Gastroesophageal sphincter (tissue), 4 donors: ENCODE measurements at regions not wholly inside any gene's neighbourhood (a gene's known extent, or its start where the extent isn't known, plus 50 kb on each side); places are given as distances from the start of the nearest gene placed in this dataset.

Experiments used
- ATAC-seq: fragments of 150-250 bp; one replicate; pipeline ENCODE4 v1.9.1; 2016; ENCODE audit warnings: mild to moderate bottlenecking, moderate library complexity
- H3K27ac ChIP-seq, 4 donors: fragments of 200-600 bp; sonication (generic) in 3 of 4; 1 replicate in 3 of 4; 2 replicates in 1 of 4; pipeline ENCODE4 v1.5.1; 2016 to 2019
- H3K27me3 ChIP-seq: fragments of 200-600 bp; sonication (generic); one replicate; pipeline ENCODE4 v1.5.1; 2019
- H3K36me3 ChIP-seq, 2 donors: fragments of 200-600 bp; sonication (generic); one replicate each; pipeline ENCODE4 v1.5.1; 2019; ENCODE audit warnings: control low read depth in 1 of 2
- H3K4me1 ChIP-seq, 3 donors: fragments of 200-600 bp; sonication (generic); 1 replicate in 2 of 3; 2 replicates in 1 of 3; pipeline ENCODE4 v1.5.1; 2016 to 2019; ENCODE audit warnings: control low read depth in 2 of 3
- H3K4me3 ChIP-seq, 2 donors: fragments of 200-600 bp; sonication (generic); one replicate each; pipeline ENCODE4 v1.5.1; 2019; ENCODE audit warnings: mild to moderate bottlenecking in 1 of 2, moderate library complexity in 1 of 2
- H3K9me3 ChIP-seq, 3 donors: fragments of 200-600 bp; sonication (generic); one replicate each; pipeline ENCODE4 v1.5.1; 2017 to 2019; ENCODE audit warnings: control low read depth in 2 of 3
- CTCF ChIP-seq, 4 experiments: fragments of 200-600 bp in 2 of 4; fragments of 450-650 bp in 2 of 4; sonication (generic) in 1 of 4; IDR thresholded peaks; one replicate each; pipeline ENCODE4 v1.5.1; 2017 to 2019; ENCODE audit warnings: antibody characterized with exemption in 4 of 4, mild to moderate bottlenecking in 2 of 4, moderate library complexity in 2 of 4
- EP300 ChIP-seq: sonication (generic); formaldehyde crosslinking; IDR thresholded peaks from one replicate; pipeline ENCODE4 v1.6.1; 2017; ENCODE audit warnings: antibody characterized with exemption, mild to moderate bottlenecking
- POLR2A ChIP-seq, 2 donors: fragments of 450-650 bp; IDR thresholded peaks; one replicate each; pipeline ENCODE4 v1.6.1; 2017; ENCODE audit warnings: antibody characterized with exemption in 2 of 2, mild to moderate bottlenecking in 2 of 2, moderate library complexity in 1 of 2
- POLR2AphosphoS5 ChIP-seq: sonication (generic); formaldehyde crosslinking; IDR thresholded peaks from one replicate; pipeline ENCODE4 v1.6.1; 2017; ENCODE audit warnings: antibody characterized with exemption
- WGBS, 2 donors: methylation state at CpG; one replicate each; pipeline ENCODE4 v1.1.5; 2018; ENCODE audit warnings: low coverage in 1 of 2; 5-methylcytosine and 5-hydroxymethylcytosine counted together

- H3K27me3 ChIP-seq, result no peaks in the 10 kb centered on the region
- 0% methylated on average over 2 to 8 of the region's 62 CpGs for WGBS, 2 donors
- peak; percentile 27 for ATAC-seq
Measured at GRCh38 chr16:85554889-85555718, 58.0 kb upstream of the GSE1 start.

GRCh38 chr16:85555719-85556455 is 57.2 kb upstream of the GSE1 start:
- TF ChIP-seq EP300, result no peak
- TF ChIP-seq POLR2AphosphoS5, result no peak
- TF ChIP-seq CTCF (IDR thresholded peaks at IDR 0.05), result no peak
- TF ChIP-seq POLR2A (IDR thresholded peaks at IDR 0.05), result no peak
- no peak for ATAC-seq
- Histone ChIP-seq H3K27me3 (no peaks in the 10 kb centered on the region), H3K36me3 (no peaks in the 10 kb centered on the region), H3K9me3 (no peaks in the 10 kb centered on the region), H3K4me3 (peak overlapping the region; percentile 73 to 82), H3K4me1 (peaks cover 0 to 66% (median 22%) of the 10 kb centered on the region in 3 donors), H3K27ac (peak overlapping the region in 3 of 4 donors; percentile 83 to 87 (median 86))
- 0 to 3% methylated on average over 6 to 34 of the region's 43 CpGs for WGBS, 2 donors

More at GRCh38 chr16:85554889-85555718, 58.0 kb upstream of the GSE1 start:
- peak; percentile 33 for TF ChIP-seq POLR2AphosphoS5
- peak in 1 of 4 experiments; percentile 16 for TF ChIP-seq CTCF (IDR thresholded peaks at IDR 0.05)
- TF ChIP-seq EP300, result no peak
- TF ChIP-seq POLR2A (IDR thresholded peaks at IDR 0.05), result no peak
- Histone ChIP-seq H3K4me3 (peak overlapping the region; percentile 73 to 82), H3K36me3 (no peaks in the 10 kb centered on the region), H3K27ac (peak overlapping the region; percentile 30 to 87 (median 84)), H3K4me1 (peaks cover 0 to 72% (median 22%) of the 10 kb centered on the region in 3 donors), H3K9me3 (no peaks in the 10 kb centered on the region)

GRCh38 chr16:85556456-85557082 is 56.6 kb upstream of the GSE1 start:
- peak overlapping the region in 3 of 4 donors; percentile 77 to 86 (median 77) for H3K27ac ChIP-seq
- peak overlapping the region; percentile 73 to 82 for H3K4me3 ChIP-seq
- peaks cover 0 to 72% (median 22%) of the 10 kb centered on the region in 3 donors for H3K4me1 ChIP-seq
- no peaks in the 10 kb centered on the region for H3K36me3 ChIP-seq
- ATAC-seq, result peak; percentile 14
- no peaks in the 10 kb centered on the region for H3K9me3 ChIP-seq
- no peaks in the 10 kb centered on the region for H3K27me3 ChIP-seq
- no CpG with 5 or more reads among the region's 65 CpGs for WGBS, 2 donors
- TF ChIP-seq EP300 (no peak), CTCF (IDR thresholded peaks at IDR 0.05) (no peak), POLR2AphosphoS5 (no peak), POLR2A (IDR thresholded peaks at IDR 0.05) (no peak)

GRCh38 chr16:85557083-85557970 is 55.8 kb upstream of the GSE1 start:
- Histone ChIP-seq H3K9me3 (no peaks in the 10 kb centered on the region), H3K27me3 (no peaks in the 10 kb centered on the region), H3K4me1 (peaks cover 0 to 79% (median 22%) of the 10 kb centered on the region in 3 donors), H3K27ac (peak overlapping the region in 3 of 4 donors; percentile 77 to 86 (median 77)), H3K36me3 (no peaks in the 10 kb centered on the region), H3K4me3 (peak overlapping the region; percentile 73 to 82)
- ATAC-seq, result no peak
- 2 to 3% methylated on average over 4 to 9 of the region's 22 CpGs for WGBS, 2 donors
- TF ChIP-seq CTCF (IDR thresholded peaks at IDR 0.05), result peak in 2 of 4 experiments; percentile 22 to 24
- no peak for TF ChIP-seq EP300
- TF ChIP-seq POLR2A (IDR thresholded peaks at IDR 0.05), result no peak
- TF ChIP-seq POLR2AphosphoS5, result no peak
